Naive thymus-derived CD8-positive, alpha-beta T cell (primary cell): ENCODE measurements at regions not wholly inside any gene's neighbourhood (a gene's known extent, or its start where the extent isn't known, plus 50 kb on each side); places are given as distances from the start of the nearest gene placed in this dataset.
"Not testable (repeated sequence)": the region's sequence is repeated elsewhere in the genome, so short reads cannot be mapped to it uniquely, and the experiment has no call there.

Experiments
- ATAC-seq, 2 donors: fragments of 150-1000 bp; cut with Tn5 transposase in 1 of 2; sonication (Bioruptor Pico), chemical (Tn5 transposase) in 1 of 2; 1 replicate in 1 of 2; 2 replicates in 1 of 2; pipeline ENCODE4 v1.10.0; 2021; ENCODE audit warnings: mild to moderate bottlenecking in 2 of 2, moderate library complexity in 2 of 2
- POLR2A ChIA-PET: fragments of 350-600 bp; sonication (Branson Sonifier 250); formaldehyde crosslinking; loops from one replicate; lab custom pipeline; 2021; ENCODE audit warnings: antibody characterized with exemption; lab: Charles Lee
- DNase-seq, 10 donors: peaks; one replicate each; pipeline versions ENCODE4 v3.0.0 to v3.0.0-alpha.2; 2020 to 2022
- H3K27ac Mint-ChIP-seq, 10 donors: one replicate each; pipeline ENCODE4 v1.8.0; 2020 to 2022; ENCODE audit warnings: mild to moderate bottlenecking in 10 of 10, mixed read lengths in 10 of 10, moderate library complexity in 4 of 10, inconsistent platforms in 1 of 10
- H3K27me3 Mint-ChIP-seq, 5 donors: one replicate each; pipeline ENCODE4 v1.8.0; 2021 to 2022; ENCODE audit warnings: mixed read lengths in 5 of 5
- H3K36me3 Mint-ChIP-seq, 3 donors: one replicate each; pipeline ENCODE4 v1.8.0; 2020 to 2022; ENCODE audit warnings: mixed read lengths in 3 of 3, mild to moderate bottlenecking in 2 of 3, inconsistent platforms in 1 of 3
- H3K4me1 Mint-ChIP-seq, 4 donors: one replicate each; pipeline ENCODE4 v1.8.0; 2021 to 2022; ENCODE audit warnings: mixed read lengths in 4 of 4
- H3K4me3 Mint-ChIP-seq, 10 donors: one replicate each; pipeline ENCODE4 v1.8.0; 2020 to 2022; ENCODE audit warnings: mild to moderate bottlenecking in 10 of 10, mixed read lengths in 10 of 10, moderate library complexity in 6 of 10, inconsistent platforms in 1 of 10
- H3K9me3 Mint-ChIP-seq, 9 donors: one replicate each; pipeline ENCODE4 v1.8.0; 2020 to 2022; ENCODE audit warnings: mixed read lengths in 9 of 9, mild to moderate bottlenecking in 3 of 9, inconsistent platforms in 1 of 9, moderate library complexity in 1 of 9

GRCh38 chr1:238450976-238451375 is 560.3 kb upstream of the ZP4 start:
- peaks cover 0 to 3% (median 0%) of the 10 kb centered on the region in 9 donors for H3K9me3 Mint-ChIP-seq
- DNase-seq = no peak
- ATAC-seq = no peak
- H3K27me3 Mint-ChIP-seq = no peaks in the 10 kb centered on the region
- H3K27ac Mint-ChIP-seq = no peak overlapping the region
- no peak overlapping the region for H3K4me3 Mint-ChIP-seq
- POLR2A ChIA-PET = no interaction called here
- no peaks in the 10 kb centered on the region for H3K36me3 Mint-ChIP-seq
- H3K4me1 Mint-ChIP-seq = no peaks in the 10 kb centered on the region

GRCh38 chr1:238443687-238444086 is 553.0 kb upstream of the ZP4 start:
- Mint-ChIP-seq H3K27me3 (no peaks in the 10 kb centered on the region), H3K4me1 (no peaks in the 10 kb centered on the region), H3K9me3 (peaks cover 0 to 29% (median 6%) of the 10 kb centered on the region in 9 donors), H3K4me3 (no peak overlapping the region), H3K27ac (no peak overlapping the region), H3K36me3 (no peaks in the 10 kb centered on the region)
- POLR2A ChIA-PET = no interaction called here
- DNase-seq (no peak), ATAC-seq (no peak)

GRCh38 chr1:238439511-238439910 is 548.8 kb upstream of the ZP4 start:
- POLR2A ChIA-PET = no interaction called here
- H3K36me3 Mint-ChIP-seq = no peaks in the 10 kb centered on the region
- no peak overlapping the region for H3K4me3 Mint-ChIP-seq
- ATAC-seq = no peak
- no peak for DNase-seq
- H3K27me3 Mint-ChIP-seq = no peaks in the 10 kb centered on the region
- no peak overlapping the region for H3K27ac Mint-ChIP-seq
- peaks cover 0 to 29% (median 6%) of the 10 kb centered on the region in 9 donors for H3K9me3 Mint-ChIP-seq
- no peaks in the 10 kb centered on the region for H3K4me1 Mint-ChIP-seq

- H3K4me3 Mint-ChIP-seq = no peak overlapping the region
- no peaks in the 10 kb centered on the region for H3K27me3 Mint-ChIP-seq
- ATAC-seq = no peak
- POLR2A ChIA-PET = no interaction called here
- H3K36me3 Mint-ChIP-seq = no peaks in the 10 kb centered on the region
- no peak overlapping the region for H3K27ac Mint-ChIP-seq
- no peaks in the 10 kb centered on the region for H3K4me1 Mint-ChIP-seq
- DNase-seq = no peak
- peaks cover 0 to 29% (median 6%) of the 10 kb centered on the region in 9 donors for H3K9me3 Mint-ChIP-seq
Observed at GRCh38 chr1:238438311-238439270, 547.9 kb upstream of the ZP4 start.

- H3K4me3 Mint-ChIP-seq, ATAC-seq, H3K4me1 Mint-ChIP-seq, H3K36me3 Mint-ChIP-seq, POLR2A ChIA-PET, DNase-seq, H3K27ac Mint-ChIP-seq, H3K27me3 Mint-ChIP-seq: not testable (repeated sequence)
- peaks cover 2 to 28% (median 10%) of the 10 kb centered on the region in 9 donors for H3K9me3 Mint-ChIP-seq
Observed at GRCh38 chr1:238429703-238430102, 539.0 kb upstream of the ZP4 start.

GRCh38 chr1:238419209-238419608 is 528.5 kb upstream of the ZP4 start:
- Mint-ChIP-seq H3K4me1 (no peaks in the 10 kb centered on the region), H3K9me3 (peaks cover 0 to 10% (median 3%) of the 10 kb centered on the region in 9 donors), H3K36me3 (no peaks in the 10 kb centered on the region), H3K27me3 (no peaks in the 10 kb centered on the region), H3K27ac (no peak overlapping the region), H3K4me3 (no peak overlapping the region)
- POLR2A ChIA-PET = no interaction called here
- DNase-seq (no peak), ATAC-seq (no peak)

GRCh38 chr1:238409932-238410331 is 519.2 kb upstream of the ZP4 start:
- H3K9me3 Mint-ChIP-seq = peaks cover 0 to 11% (median 4%) of the 10 kb centered on the region in 9 donors
- POLR2A ChIA-PET = no interaction called here
- ATAC-seq (no peak), DNase-seq (no peak)
- H3K27ac Mint-ChIP-seq = no peak overlapping the region
- H3K4me3 Mint-ChIP-seq = no peak overlapping the region
- no peaks in the 10 kb centered on the region for H3K27me3 Mint-ChIP-seq
- H3K36me3 Mint-ChIP-seq = no peaks in the 10 kb centered on the region
- H3K4me1 Mint-ChIP-seq = no peaks in the 10 kb centered on the region

- Mint-ChIP-seq H3K4me1 (no peaks in the 10 kb centered on the region), H3K4me3 (no peak overlapping the region), H3K36me3 (no peaks in the 10 kb centered on the region), H3K27ac (no peak overlapping the region), H3K27me3 (no peaks in the 10 kb centered on the region), H3K9me3 (peaks cover 0 to 11% (median 2%) of the 10 kb centered on the region in 9 donors)
- POLR2A ChIA-PET = no interaction called here
- DNase-seq = no peak
- no peak for ATAC-seq
Observed at GRCh38 chr1:238409191-238409850, 518.6 kb upstream of the ZP4 start.

- Mint-ChIP-seq H3K36me3 (no peaks in the 10 kb centered on the region), H3K4me3 (no peak overlapping the region), H3K9me3 (peaks cover 0 to 11% (median 2%) of the 10 kb centered on the region in 9 donors), H3K27me3 (no peaks in the 10 kb centered on the region), H3K27ac (no peak overlapping the region), H3K4me1 (no peaks in the 10 kb centered on the region)
- no peak for ATAC-seq
- DNase-seq = no peak
- POLR2A ChIA-PET = no interaction called here
Observed at GRCh38 chr1:238408737-238409136, 518.0 kb upstream of the ZP4 start.

GRCh38 chr1:238406098-238406860 is 515.6 kb upstream of the ZP4 start:
- no peak overlapping the region for H3K4me3 Mint-ChIP-seq
- H3K9me3 Mint-ChIP-seq = peaks cover 0 to 9% (median 4%) of the 10 kb centered on the region in 9 donors
- H3K36me3 Mint-ChIP-seq = no peaks in the 10 kb centered on the region
- no peak for ATAC-seq
- no peak overlapping the region for H3K27ac Mint-ChIP-seq
- H3K27me3 Mint-ChIP-seq = no peaks in the 10 kb centered on the region
- DNase-seq = no peak
- no peaks in the 10 kb centered on the region for H3K4me1 Mint-ChIP-seq
- POLR2A ChIA-PET = no interaction called here

GRCh38 chr1:238404921-238405320 is 514.2 kb upstream of the ZP4 start:
- Mint-ChIP-seq H3K9me3 (peaks cover 0 to 9% (median 4%) of the 10 kb centered on the region in 9 donors), H3K27ac (no peak overlapping the region), H3K27me3 (no peaks in the 10 kb centered on the region), H3K36me3 (no peaks in the 10 kb centered on the region), H3K4me3 (no peak overlapping the region), H3K4me1 (no peaks in the 10 kb centered on the region)
- ATAC-seq (no peak), DNase-seq (no peak)
- POLR2A ChIA-PET = no interaction called here

- H3K36me3 Mint-ChIP-seq = no peaks in the 10 kb centered on the region
- no peak for DNase-seq
- H3K9me3 Mint-ChIP-seq = peaks cover 0 to 9% (median 3%) of the 10 kb centered on the region in 9 donors
- no peak overlapping the region for H3K4me3 Mint-ChIP-seq
- no peaks in the 10 kb centered on the region for H3K4me1 Mint-ChIP-seq
- no peak overlapping the region for H3K27ac Mint-ChIP-seq
- no peaks in the 10 kb centered on the region for H3K27me3 Mint-ChIP-seq
- ATAC-seq = no peak
- POLR2A ChIA-PET = no interaction called here
Observed at GRCh38 chr1:238404481-238404880, 513.8 kb upstream of the ZP4 start.

- Mint-ChIP-seq H3K27me3 (no peaks in the 10 kb centered on the region), H3K27ac (no peak overlapping the region), H3K9me3 (peaks cover 0 to 6% (median 0%) of the 10 kb centered on the region in 9 donors), H3K4me1 (no peaks in the 10 kb centered on the region), H3K4me3 (no peak overlapping the region), H3K36me3 (no peaks in the 10 kb centered on the region)
- POLR2A ChIA-PET = no interaction called here
- ATAC-seq = no peak
- DNase-seq = no peak
Observed at GRCh38 chr1:238401144-238401543, 510.4 kb upstream of the ZP4 start.
